Ishikawa (cell line): ENCODE measurements at regions not wholly inside any gene's neighbourhood (a gene's known extent, or its start where the extent isn't known, plus 50 kb on each side); places are given as distances from the start of the nearest gene placed in this dataset.

Source experiments
- CEBPB ChIP-seq: IDR thresholded peaks from 2 replicates; pipeline ENCODE4 v1.6.1; 2012
- CREB1 ChIP-seq: IDR thresholded peaks from 2 replicates; pipeline ENCODE4 v1.6.1; 2012; ENCODE audit warnings: low read depth
- EGR1 ChIP-seq: IDR thresholded peaks from 2 replicates; pipeline ENCODE4 v1.6.1; 2012
- EP300 ChIP-seq: IDR thresholded peaks from 2 replicates; pipeline ENCODE4 v1.6.1; 2012; ENCODE audit warnings: borderline replicate concordance
- FOXM1 ChIP-seq: IDR thresholded peaks from 2 replicates; pipeline ENCODE4 v1.6.1; 2012; ENCODE audit warnings: low read depth, borderline replicate concordance
- NFIC ChIP-seq: IDR thresholded peaks from 2 replicates; pipeline ENCODE4 v1.6.1; 2012
- RAD21 ChIP-seq: IDR thresholded peaks from 2 replicates; pipeline ENCODE4 v1.6.1; 2012; ENCODE audit warnings: low read depth
- TAF1 ChIP-seq: IDR thresholded peaks from 2 replicates; pipeline ENCODE4 v1.6.1; 2012; ENCODE audit warnings: low read depth, mild to moderate bottlenecking
- TCF12 ChIP-seq: IDR thresholded peaks from 2 replicates; pipeline ENCODE4 v1.6.1; 2012; ENCODE audit warnings: low read depth
- TEAD4 ChIP-seq: IDR thresholded peaks from 2 replicates; pipeline ENCODE4 v1.6.1; 2012
- YY1 ChIP-seq: IDR thresholded peaks from 2 replicates; pipeline ENCODE4 v1.6.1; 2012; ENCODE audit warnings: low read depth
- ZBTB7A ChIP-seq: IDR thresholded peaks from 2 replicates; pipeline ENCODE4 v1.6.1; 2012; ENCODE audit warnings: low read depth
- TF ChIP-seq, protein P1 (sequence below): IDR thresholded peaks from 2 replicates; pipeline ENCODE4 v1.6.1; 2012
- TF ChIP-seq, protein P2 (sequence below): IDR thresholded peaks from 2 replicates; pipeline ENCODE4 v1.6.1; 2012; ENCODE audit warnings: low read depth, mild to moderate bottlenecking
- TF ChIP-seq, protein P3 (sequence below): IDR thresholded peaks from 2 replicates; pipeline ENCODE4 v1.6.1; 2012

DNA sequence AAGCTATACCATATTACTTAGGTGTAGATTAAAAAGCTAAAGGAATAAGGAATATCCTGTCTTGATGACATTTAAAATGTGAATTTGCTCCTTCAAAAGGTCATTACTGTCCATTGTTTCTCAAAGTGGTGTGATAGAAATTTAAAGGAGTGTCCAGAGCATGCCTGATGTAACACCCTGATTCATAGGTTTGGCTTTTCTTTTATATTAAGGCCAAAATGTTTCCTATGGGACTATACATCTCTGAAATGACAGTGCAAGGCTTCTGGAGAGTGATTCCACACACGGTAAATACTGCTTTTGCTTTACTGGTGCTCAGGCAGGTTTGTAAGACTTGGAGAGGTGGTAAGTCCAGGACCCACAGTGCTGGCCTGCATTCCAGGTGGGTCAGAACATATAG, 289.9 kb downstream of the RFC3 start:
- no peak for TF ChIP-seq CEBPB
- no peak for TF ChIP-seq CREB1
- TF ChIP-seq EGR1, result no peak
- no peak for TF ChIP-seq FOXM1
- TF ChIP-seq ZBTB7A, result no peak

DNA sequence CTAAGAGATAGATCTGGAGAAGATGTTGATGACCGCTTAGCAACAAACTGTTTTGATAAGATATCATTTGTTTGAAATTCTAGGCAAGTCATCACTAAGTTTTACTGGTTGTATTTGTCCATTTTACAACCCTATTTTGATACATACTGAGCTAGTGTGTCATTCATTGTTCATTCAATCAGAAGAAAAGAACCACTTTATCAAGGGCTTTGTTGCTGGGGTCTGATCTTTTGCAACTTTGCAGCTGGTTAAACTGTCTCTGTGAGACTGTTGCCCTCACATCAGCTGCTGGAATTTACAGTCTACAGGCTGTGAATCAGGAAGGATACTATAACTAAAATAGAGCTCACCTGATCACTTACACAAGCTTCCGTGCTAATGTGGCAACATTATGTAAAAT, 290.5 kb downstream of the RFC3 start:
- TF ChIP-seq ZBTB7A (no peak), EP300 (no peak), TAF1 (no peak), YY1 (no peak), FOXM1 (no peak), TEAD4 (no peak), RAD21 (no peak), CEBPB (no peak), EGR1 (no peak), NFIC (no peak), TCF12 (no peak)
- TF ChIP-seq, protein P1, sequence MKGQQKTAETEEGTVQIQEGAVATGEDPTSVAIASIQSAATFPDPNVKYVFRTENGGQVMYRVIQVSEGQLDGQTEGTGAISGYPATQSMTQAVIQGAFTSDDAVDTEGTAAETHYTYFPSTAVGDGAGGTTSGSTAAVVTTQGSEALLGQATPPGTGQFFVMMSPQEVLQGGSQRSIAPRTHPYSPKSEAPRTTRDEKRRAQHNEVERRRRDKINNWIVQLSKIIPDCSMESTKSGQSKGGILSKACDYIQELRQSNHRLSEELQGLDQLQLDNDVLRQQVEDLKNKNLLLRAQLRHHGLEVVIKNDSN, result no peak
- TF ChIP-seq, protein P2, sequence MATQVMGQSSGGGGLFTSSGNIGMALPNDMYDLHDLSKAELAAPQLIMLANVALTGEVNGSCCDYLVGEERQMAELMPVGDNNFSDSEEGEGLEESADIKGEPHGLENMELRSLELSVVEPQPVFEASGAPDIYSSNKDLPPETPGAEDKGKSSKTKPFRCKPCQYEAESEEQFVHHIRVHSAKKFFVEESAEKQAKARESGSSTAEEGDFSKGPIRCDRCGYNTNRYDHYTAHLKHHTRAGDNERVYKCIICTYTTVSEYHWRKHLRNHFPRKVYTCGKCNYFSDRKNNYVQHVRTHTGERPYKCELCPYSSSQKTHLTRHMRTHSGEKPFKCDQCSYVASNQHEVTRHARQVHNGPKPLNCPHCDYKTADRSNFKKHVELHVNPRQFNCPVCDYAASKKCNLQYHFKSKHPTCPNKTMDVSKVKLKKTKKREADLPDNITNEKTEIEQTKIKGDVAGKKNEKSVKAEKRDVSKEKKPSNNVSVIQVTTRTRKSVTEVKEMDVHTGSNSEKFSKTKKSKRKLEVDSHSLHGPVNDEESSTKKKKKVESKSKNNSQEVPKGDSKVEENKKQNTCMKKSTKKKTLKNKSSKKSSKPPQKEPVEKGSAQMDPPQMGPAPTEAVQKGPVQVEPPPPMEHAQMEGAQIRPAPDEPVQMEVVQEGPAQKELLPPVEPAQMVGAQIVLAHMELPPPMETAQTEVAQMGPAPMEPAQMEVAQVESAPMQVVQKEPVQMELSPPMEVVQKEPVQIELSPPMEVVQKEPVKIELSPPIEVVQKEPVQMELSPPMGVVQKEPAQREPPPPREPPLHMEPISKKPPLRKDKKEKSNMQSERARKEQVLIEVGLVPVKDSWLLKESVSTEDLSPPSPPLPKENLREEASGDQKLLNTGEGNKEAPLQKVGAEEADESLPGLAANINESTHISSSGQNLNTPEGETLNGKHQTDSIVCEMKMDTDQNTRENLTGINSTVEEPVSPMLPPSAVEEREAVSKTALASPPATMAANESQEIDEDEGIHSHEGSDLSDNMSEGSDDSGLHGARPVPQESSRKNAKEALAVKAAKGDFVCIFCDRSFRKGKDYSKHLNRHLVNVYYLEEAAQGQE, result no peak
- TF ChIP-seq, protein P3, sequence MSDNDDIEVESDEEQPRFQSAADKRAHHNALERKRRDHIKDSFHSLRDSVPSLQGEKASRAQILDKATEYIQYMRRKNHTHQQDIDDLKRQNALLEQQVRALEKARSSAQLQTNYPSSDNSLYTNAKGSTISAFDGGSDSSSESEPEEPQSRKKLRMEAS, result no peak

DNA sequence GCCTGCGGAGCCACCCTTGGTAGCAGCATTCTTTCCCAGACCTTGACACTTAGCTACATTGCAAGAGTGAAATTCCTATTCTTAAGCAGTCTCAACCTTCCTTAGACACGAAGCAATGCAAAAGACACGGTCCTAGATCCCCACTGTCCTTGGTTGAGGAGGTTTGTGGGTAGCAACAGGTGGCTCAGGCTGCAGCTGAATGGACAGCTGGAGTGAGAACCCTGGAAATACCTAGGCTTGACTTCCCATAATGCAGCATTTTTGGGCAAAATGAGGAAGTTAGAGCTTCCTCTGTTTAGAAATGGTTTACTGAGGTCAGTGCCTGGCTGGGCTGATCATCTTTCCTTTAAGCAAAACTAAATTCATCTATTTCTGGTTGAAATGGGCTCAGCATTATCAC, 296.6 kb downstream of the RFC3 start:
- TF ChIP-seq ZBTB7A (no peak), EP300 (no peak), TEAD4 (no peak), CREB1 (no peak), RAD21 (no peak), CEBPB (no peak), EGR1 (no peak), TCF12 (no peak), YY1 (no peak), NFIC (no peak), TAF1 (no peak), FOXM1 (no peak)
- TF ChIP-seq, protein P3, result no peak
- TF ChIP-seq, protein P2, result no peak
- TF ChIP-seq, protein P1, result no peak

DNA sequence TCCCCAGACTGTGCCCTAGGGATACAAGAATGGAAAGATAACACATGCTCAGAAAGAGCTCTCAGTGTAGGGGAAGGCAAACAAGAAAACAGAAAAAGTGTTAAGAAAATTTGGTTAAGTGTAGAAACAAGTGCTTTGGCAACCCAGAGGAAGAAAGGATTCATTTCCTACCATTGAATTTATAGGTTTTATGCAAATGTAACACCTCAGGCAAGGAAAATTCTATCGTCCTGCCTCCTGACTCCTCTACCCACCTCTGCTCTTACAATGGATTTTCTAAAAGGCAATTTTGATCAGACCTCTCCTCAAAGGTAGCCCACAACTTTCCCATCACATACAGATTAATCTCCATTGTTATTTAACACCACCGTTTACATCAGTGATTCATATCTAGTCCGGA, 298.7 kb downstream of the RFC3 start:
- TF ChIP-seq, protein P3, result no peak
- TF ChIP-seq TAF1, result no peak
- TF ChIP-seq, protein P2, result no peak
- TF ChIP-seq YY1, result no peak
- no peak for TF ChIP-seq EGR1
- no peak for TF ChIP-seq CEBPB
- TF ChIP-seq NFIC, result no peak
- no peak for TF ChIP-seq EP300
- no peak for TF ChIP-seq RAD21
- no peak for TF ChIP-seq ZBTB7A
- no peak for TF ChIP-seq TCF12
- TF ChIP-seq, protein P1, result no peak
- TF ChIP-seq TEAD4, result no peak
- no peak for TF ChIP-seq FOXM1
- no peak for TF ChIP-seq CREB1
